ENCODE measurements at regions not wholly inside any gene's neighbourhood (a gene's known extent, or its start where the extent isn't known, plus 50 kb on each side); places are given as distances from the start of the nearest gene placed in this dataset.

GRCh38 chrX:109863811-109864210 lies 130.8 kb upstream of the ACSL4 start:
- no peaks in the 10 kb centered on the region for H3K9me3 Mint-ChIP-seq
- DNase-seq = no peak
- no peaks in the 10 kb centered on the region for H3K4me1 Mint-ChIP-seq (ENCODE audit: low read depth)
- POLR2A ChIA-PET = no interaction called here
- CTCF ChIA-PET = interaction anchor here (0.6 to 1.3 kb wide), 3 partner anchors 17 to 151 kb away, joined by 3 to 4 read pairs (median 3); no protein-coding TSS in a partner anchor
- no peak overlapping the region for H3K27ac Mint-ChIP-seq
- no peaks in the 10 kb centered on the region for H3K27me3 Mint-ChIP-seq
- intact Hi-C loops (cut with micrococcal nuclease) = no loop called here
- no peaks in the 10 kb centered on the region for H3K36me3 Mint-ChIP-seq
- H3K4me3 Mint-ChIP-seq = no peak overlapping the region

GRCh38 chrX:109871121-109871888 lies 131.6 kb upstream of the TMEM164 start:
- Mint-ChIP-seq H3K36me3 (no peaks in the 10 kb centered on the region), H3K9me3 (no peaks in the 10 kb centered on the region), H3K27ac (no peak overlapping the region), H3K4me1 (ENCODE audit: low read depth) (no peaks in the 10 kb centered on the region), H3K4me3 (no peak overlapping the region), H3K27me3 (no peaks in the 10 kb centered on the region)
- intact Hi-C loops (cut with micrococcal nuclease) = no loop called here
- ChIA-PET POLR2A (no interaction called here), CTCF (interaction anchor here (0.7 to 1.5 kb wide), 4 partner anchors 15 to 166 kb away, joined by 3 to 6 read pairs (median 4); no protein-coding TSS in a partner anchor)
- DNase-seq = no peak

- no peaks in the 10 kb centered on the region for H3K9me3 Mint-ChIP-seq
- ChIA-PET POLR2A (no interaction called here), CTCF (interaction anchor here (1.2 to 1.5 kb wide), 2 partner anchors 14 to 19 kb away, joined by 3 to 4 read pairs; no protein-coding TSS in a partner anchor)
- no peak for DNase-seq
- no peak overlapping the region for H3K4me3 Mint-ChIP-seq
- H3K36me3 Mint-ChIP-seq = no peaks in the 10 kb centered on the region
- H3K27me3 Mint-ChIP-seq = no peaks in the 10 kb centered on the region
- intact Hi-C loops (cut with micrococcal nuclease) = no loop called here
- H3K4me1 Mint-ChIP-seq (ENCODE audit: low read depth) = no peaks in the 10 kb centered on the region
- H3K27ac Mint-ChIP-seq = no peak overlapping the region
Measured at GRCh38 chrX:109872021-109872732, 130.7 kb upstream of the TMEM164 start.

GRCh38 chrX:109873574-109873973 lies 129.3 kb upstream of the TMEM164 start:
- intact Hi-C loops (cut with micrococcal nuclease) = no loop called here
- H3K27me3 Mint-ChIP-seq = no peaks in the 10 kb centered on the region
- CTCF ChIA-PET = no interaction called here
- POLR2A ChIA-PET = no interaction called here
- no peak overlapping the region for H3K27ac Mint-ChIP-seq
- no peak overlapping the region for H3K4me3 Mint-ChIP-seq
- no peaks in the 10 kb centered on the region for H3K4me1 Mint-ChIP-seq (ENCODE audit: low read depth)
- no peak for DNase-seq
- H3K36me3 Mint-ChIP-seq = no peaks in the 10 kb centered on the region
- H3K9me3 Mint-ChIP-seq = no peaks in the 10 kb centered on the region

GRCh38 chrX:109873983-109874382 lies 128.9 kb upstream of the TMEM164 start:
- Mint-ChIP-seq H3K36me3 (no peaks in the 10 kb centered on the region), H3K27ac (no peak overlapping the region), H3K27me3 (no peaks in the 10 kb centered on the region), H3K4me3 (no peak overlapping the region), H3K9me3 (no peaks in the 10 kb centered on the region), H3K4me1 (ENCODE audit: low read depth) (no peaks in the 10 kb centered on the region)
- intact Hi-C loops (cut with micrococcal nuclease) = no loop called here
- no peak for DNase-seq
- POLR2A ChIA-PET = no interaction called here
- CTCF ChIA-PET = no interaction called here

GRCh38 chrX:109874548-109874947 lies 128.4 kb upstream of the TMEM164 start:
- H3K4me3 Mint-ChIP-seq = no peak overlapping the region
- H3K9me3 Mint-ChIP-seq = no peaks in the 10 kb centered on the region
- no peaks in the 10 kb centered on the region for H3K27me3 Mint-ChIP-seq
- no peak for DNase-seq
- POLR2A ChIA-PET = no interaction called here
- no peaks in the 10 kb centered on the region for H3K4me1 Mint-ChIP-seq (ENCODE audit: low read depth)
- no peaks in the 10 kb centered on the region for H3K36me3 Mint-ChIP-seq
- no peak overlapping the region for H3K27ac Mint-ChIP-seq
- intact Hi-C loops (cut with micrococcal nuclease) = no loop called here
- CTCF ChIA-PET = no interaction called here

- Mint-ChIP-seq H3K27me3 (peaks cover 2% of the 10 kb centered on the region), H3K4me1 (ENCODE audit: low read depth) (no peaks in the 10 kb centered on the region), H3K4me3 (no peak overlapping the region), H3K27ac (no peak overlapping the region), H3K9me3 (no peaks in the 10 kb centered on the region), H3K36me3 (no peaks in the 10 kb centered on the region)
- no peak for DNase-seq
- intact Hi-C loops (cut with micrococcal nuclease) = no loop called here
- POLR2A ChIA-PET = no interaction called here
- CTCF ChIA-PET = interaction anchor here (2.1 kb wide), 1 partner anchor 15 kb away, joined by 5 read pairs; no protein-coding TSS in a partner anchor
Measured at GRCh38 chrX:109875831-109876230, 127.1 kb upstream of the TMEM164 start.

- H3K4me3 Mint-ChIP-seq = no peak overlapping the region
- no peaks in the 10 kb centered on the region for H3K36me3 Mint-ChIP-seq
- DNase-seq = no peak
- no peaks in the 10 kb centered on the region for H3K4me1 Mint-ChIP-seq (ENCODE audit: low read depth)
- intact Hi-C loops (cut with micrococcal nuclease) = no loop called here
- POLR2A ChIA-PET = no interaction called here
- CTCF ChIA-PET = interaction anchor here (1.9 to 2.4 kb wide), 2 partner anchors 13 to 165 kb away, joined by 7 to 11 read pairs; no protein-coding TSS in a partner anchor
- no peaks in the 10 kb centered on the region for H3K9me3 Mint-ChIP-seq
- H3K27me3 Mint-ChIP-seq = peaks cover 3% of the 10 kb centered on the region
- H3K27ac Mint-ChIP-seq = no peak overlapping the region
Measured at GRCh38 chrX:109878236-109878635, 124.7 kb upstream of the TMEM164 start.

GRCh38 chrX:109879991-109880390 lies 122.9 kb upstream of the TMEM164 start:
- ChIA-PET POLR2A (no interaction called here), CTCF (interaction anchor here (0.6 to 2.2 kb wide), 6 partner anchors 11 to 253 kb away, joined by 3 to 10 read pairs (median 3); no protein-coding TSS in a partner anchor)
- no peaks in the 10 kb centered on the region for H3K36me3 Mint-ChIP-seq
- no peak overlapping the region for H3K27ac Mint-ChIP-seq
- no peaks in the 10 kb centered on the region for H3K4me1 Mint-ChIP-seq (ENCODE audit: low read depth)
- peaks cover 3% of the 10 kb centered on the region for H3K27me3 Mint-ChIP-seq
- H3K4me3 Mint-ChIP-seq = no peak overlapping the region
- DNase-seq = no peak
- intact Hi-C loops (cut with micrococcal nuclease) = no loop called here
- H3K9me3 Mint-ChIP-seq = no peaks in the 10 kb centered on the region

- no peak overlapping the region for H3K4me3 Mint-ChIP-seq
- POLR2A ChIA-PET = no interaction called here
- no peaks in the 10 kb centered on the region for H3K36me3 Mint-ChIP-seq
- H3K9me3 Mint-ChIP-seq = no peaks in the 10 kb centered on the region
- no peaks in the 10 kb centered on the region for H3K4me1 Mint-ChIP-seq (ENCODE audit: low read depth)
- DNase-seq = no peak
- H3K27ac Mint-ChIP-seq = no peak overlapping the region
- intact Hi-C loops (cut with micrococcal nuclease) = no loop called here
- CTCF ChIA-PET = interaction anchor here (0.6 to 2.2 kb wide), 6 partner anchors 10 to 253 kb away, joined by 3 to 10 read pairs (median 3); no protein-coding TSS in a partner anchor
- peaks cover 3% of the 10 kb centered on the region for H3K27me3 Mint-ChIP-seq
Measured at GRCh38 chrX:109880629-109881028, 122.3 kb upstream of the TMEM164 start.

GRCh38 chrX:109886122-109886761 lies 116.7 kb upstream of the TMEM164 start:
- H3K9me3 Mint-ChIP-seq = no peaks in the 10 kb centered on the region
- no peak overlapping the region for H3K27ac Mint-ChIP-seq
- no peaks in the 10 kb centered on the region for H3K4me1 Mint-ChIP-seq (ENCODE audit: low read depth)
- peaks cover 1% of the 10 kb centered on the region for H3K27me3 Mint-ChIP-seq
- ChIA-PET POLR2A (no interaction called here), CTCF (interaction anchor here (0.9 to 2.0 kb wide), 8 partner anchors 15 to 413 kb away, joined by 3 to 10 read pairs (median 3); no protein-coding TSS in a partner anchor)
- H3K4me3 Mint-ChIP-seq = no peak overlapping the region
- intact Hi-C loops (cut with micrococcal nuclease) = loop anchor here (1.0 kb wide), 1 partner anchor 173 kb away; no protein-coding TSS in a partner anchor
- no peaks in the 10 kb centered on the region for H3K36me3 Mint-ChIP-seq
- DNase-seq = peak; percentile 40

Measured in activated CD4-positive, alpha-beta memory T cell treated with anti-CD3 and anti-CD28 coated beads for 36 hours (primary cell).